ENCODE measurements at regions not wholly inside any gene's neighbourhood (a gene's known extent, or its start where the extent isn't known, plus 50 kb on each side); places are given as distances from the start of the nearest gene placed in this dataset.

DNA sequence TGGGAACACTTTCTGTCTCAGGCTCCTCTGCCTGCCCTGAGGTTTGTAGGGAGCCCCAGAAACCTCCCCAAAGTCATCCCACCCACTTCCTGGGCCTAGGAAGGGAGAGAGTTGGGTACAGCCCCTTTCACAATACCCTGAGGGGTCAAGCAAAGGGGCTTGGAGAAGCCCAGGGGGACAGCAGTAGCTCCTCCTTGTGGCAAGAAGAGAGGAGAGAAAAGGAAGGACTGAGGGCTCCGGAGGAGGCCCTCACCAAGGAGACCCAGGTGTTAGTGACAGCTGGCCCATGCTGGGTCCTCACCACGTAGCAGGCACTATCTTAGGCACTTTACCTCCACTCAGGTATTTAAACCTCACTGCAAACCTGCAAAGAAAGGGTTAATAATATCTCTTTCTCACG lies 112.8 kb downstream of the IRX5 start:
- H3K27ac Mint-ChIP-seq: no peak overlapping the region

DNA sequence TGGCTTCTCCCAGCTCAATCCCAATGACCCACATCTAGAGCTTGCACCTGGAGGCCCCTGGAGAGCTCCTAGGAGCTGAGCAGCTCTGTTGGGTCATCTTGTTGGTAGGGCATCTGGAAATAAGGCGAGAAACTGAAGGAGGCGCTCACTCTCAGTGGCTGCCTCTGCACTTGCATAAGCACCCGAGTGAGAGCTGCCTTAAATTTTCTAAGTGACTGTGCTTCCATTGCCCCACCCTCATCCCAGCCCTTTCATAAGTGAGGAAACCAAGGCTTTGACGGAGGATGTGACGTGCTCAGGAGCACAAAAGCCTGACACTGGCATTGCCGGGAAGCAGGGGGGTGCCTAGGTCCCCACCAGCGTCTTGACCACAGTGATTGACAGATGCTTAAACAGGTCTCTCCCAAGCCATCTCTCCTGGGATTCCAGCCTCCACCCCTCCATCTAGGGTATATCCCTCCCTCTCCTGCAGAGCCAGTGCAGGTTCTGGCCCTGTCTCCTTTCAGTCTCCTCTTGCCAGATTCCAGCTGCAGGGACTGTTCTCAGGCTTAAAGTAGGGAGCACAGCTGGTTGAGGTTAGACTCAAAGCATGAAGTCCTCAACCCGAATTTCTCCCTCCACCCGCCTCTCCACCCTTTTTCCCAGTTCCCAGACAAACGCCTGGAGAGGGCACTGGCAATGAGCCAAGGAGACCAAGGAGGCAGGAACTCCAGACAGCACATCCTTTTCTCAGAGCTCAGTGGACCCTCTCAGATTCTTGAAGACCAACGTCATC lies 113.7 kb downstream of the IRX5 start:
- Mint-ChIP-seq H3K9me3 (ENCODE audit: low read depth) (no peaks in the 10 kb centered on the region), H3K27ac (no peak overlapping the region), H3K4me3 (no peak overlapping the region), H3K36me3 (no peaks in the 10 kb centered on the region), H3K27me3 (peaks cover 2% of the 10 kb centered on the region), H3K4me1 (ENCODE audit: low read depth) (no peaks in the 10 kb centered on the region)

More for the DNA sequence above, 112.8 kb downstream of the IRX5 start:
- Mint-ChIP-seq H3K4me3 (no peak overlapping the region), H3K36me3 (no peaks in the 10 kb centered on the region), H3K27me3 (peaks cover 4% of the 10 kb centered on the region), H3K9me3 (ENCODE audit: low read depth) (no peaks in the 10 kb centered on the region), H3K4me1 (ENCODE audit: low read depth) (no peaks in the 10 kb centered on the region)

DNA sequence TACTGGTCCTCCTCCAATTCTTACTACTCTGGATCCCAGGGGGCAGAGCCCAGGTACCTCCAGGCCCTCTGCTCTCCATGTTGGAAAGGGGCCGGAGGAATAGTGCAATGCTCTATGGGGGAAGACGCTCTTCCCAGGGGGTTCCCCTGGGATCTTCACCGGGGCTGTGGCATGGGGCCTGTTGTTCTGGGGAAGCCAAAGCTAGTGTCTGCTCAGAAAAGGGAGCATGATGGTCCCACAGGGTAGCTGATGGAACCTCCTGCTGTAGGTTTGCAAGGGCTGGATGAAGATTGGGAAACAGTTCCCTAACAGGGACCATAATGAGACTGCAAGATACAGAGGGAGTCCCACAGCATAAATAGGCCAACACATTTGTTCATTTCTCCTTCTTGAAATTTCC lies 114.7 kb downstream of the IRX5 start:
- Mint-ChIP-seq H3K36me3 (no peaks in the 10 kb centered on the region), H3K4me1 (ENCODE audit: low read depth) (no peaks in the 10 kb centered on the region), H3K27ac (no peak overlapping the region), H3K9me3 (ENCODE audit: low read depth) (no peaks in the 10 kb centered on the region), H3K27me3 (peaks cover 2% of the 10 kb centered on the region), H3K4me3 (no peak overlapping the region)

DNA sequence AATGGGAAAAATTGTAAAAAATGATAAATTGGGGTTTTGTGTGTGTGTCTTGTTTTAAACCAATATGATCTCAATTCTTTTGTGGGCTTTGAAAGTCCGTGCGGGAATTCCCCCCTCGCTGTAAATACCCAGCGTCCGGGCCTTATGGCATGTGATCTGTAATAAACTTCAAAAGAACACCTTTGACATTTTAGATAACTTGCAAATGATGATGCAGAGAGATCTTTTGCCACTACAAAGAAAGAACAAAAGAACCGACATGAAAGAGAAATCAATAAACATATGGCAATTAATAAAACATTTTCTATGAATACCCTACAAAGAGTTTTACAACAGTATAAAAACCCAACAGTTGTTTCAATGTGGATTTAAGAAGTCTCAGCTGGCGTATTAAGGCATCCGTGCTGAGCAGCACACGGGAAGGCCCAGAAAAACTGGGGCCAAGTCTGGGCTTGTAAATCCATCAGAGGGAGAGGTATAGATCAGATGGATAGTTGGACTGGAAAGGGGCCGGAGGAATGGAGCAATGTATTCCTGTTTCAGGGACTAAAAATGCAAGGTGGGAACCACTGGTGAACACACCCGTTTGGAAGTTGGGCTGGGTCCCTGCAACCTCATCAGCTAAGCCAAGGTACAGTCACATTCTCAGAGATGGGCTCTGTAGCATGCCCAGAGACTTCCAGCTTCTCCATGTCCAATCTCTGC lies 115.2 kb downstream of the IRX5 start:
- H3K4me1 Mint-ChIP-seq (ENCODE audit: low read depth): no peaks in the 10 kb centered on the region
- no peaks in the 10 kb centered on the region for H3K9me3 Mint-ChIP-seq (ENCODE audit: low read depth)
- no peak overlapping the region for H3K4me3 Mint-ChIP-seq
- no peaks in the 10 kb centered on the region for H3K36me3 Mint-ChIP-seq
- H3K27me3 Mint-ChIP-seq: peaks cover 2% of the 10 kb centered on the region
- no peak overlapping the region for H3K27ac Mint-ChIP-seq

DNA sequence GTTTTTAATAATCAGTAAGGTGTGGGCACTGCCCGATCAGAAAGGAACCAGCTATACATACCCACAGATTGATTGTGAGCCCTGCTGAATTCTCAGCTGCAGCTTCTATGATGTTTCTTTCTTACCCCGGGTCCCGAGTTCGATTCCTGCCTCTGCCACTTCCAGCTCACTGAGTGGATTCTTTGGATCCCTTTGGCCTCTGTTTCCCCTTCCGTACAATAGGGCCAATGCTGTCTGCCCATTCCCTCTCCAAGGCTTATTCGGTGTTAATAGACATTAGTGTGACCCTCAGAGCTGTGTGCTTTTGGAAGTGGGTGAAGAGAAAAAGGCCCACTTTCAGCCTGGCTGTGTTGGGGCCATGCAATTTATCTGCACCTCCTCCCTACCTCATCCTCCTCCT lies 115.8 kb downstream of the IRX5 start:
- H3K36me3 Mint-ChIP-seq: no peaks in the 10 kb centered on the region
- H3K27ac Mint-ChIP-seq: no peak overlapping the region
- peaks cover 2% of the 10 kb centered on the region for H3K27me3 Mint-ChIP-seq
- H3K4me3 Mint-ChIP-seq: no peak overlapping the region
- H3K9me3 Mint-ChIP-seq (ENCODE audit: low read depth): no peaks in the 10 kb centered on the region
- H3K4me1 Mint-ChIP-seq (ENCODE audit: low read depth): no peaks in the 10 kb centered on the region

DNA sequence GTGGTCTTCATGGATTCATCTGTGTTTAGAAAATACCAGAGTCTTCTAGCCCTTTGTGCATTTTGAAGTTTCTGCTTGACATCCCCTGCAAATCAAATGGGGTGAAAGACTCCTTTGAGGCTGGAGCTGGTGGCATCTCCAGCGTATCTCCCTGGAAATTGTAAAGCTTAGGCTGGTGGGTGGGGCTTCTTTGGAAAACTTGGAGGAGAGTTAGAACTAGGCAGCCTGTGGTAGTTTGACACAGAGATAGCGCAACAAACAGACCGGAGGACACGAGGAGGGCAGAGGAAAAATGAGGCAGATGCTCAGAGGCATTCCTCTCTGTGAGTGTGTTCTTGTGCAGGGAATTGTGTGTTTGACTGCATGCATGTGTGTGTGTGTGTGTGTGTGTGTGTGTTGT lies 116.3 kb downstream of the IRX5 start:
- H3K36me3 Mint-ChIP-seq: no peaks in the 10 kb centered on the region
- H3K27ac Mint-ChIP-seq: no peak overlapping the region
- no peaks in the 10 kb centered on the region for H3K4me1 Mint-ChIP-seq (ENCODE audit: low read depth)
- H3K27me3 Mint-ChIP-seq: peaks cover 2% of the 10 kb centered on the region
- H3K4me3 Mint-ChIP-seq: no peak overlapping the region
- no peaks in the 10 kb centered on the region for H3K9me3 Mint-ChIP-seq (ENCODE audit: low read depth)

DNA sequence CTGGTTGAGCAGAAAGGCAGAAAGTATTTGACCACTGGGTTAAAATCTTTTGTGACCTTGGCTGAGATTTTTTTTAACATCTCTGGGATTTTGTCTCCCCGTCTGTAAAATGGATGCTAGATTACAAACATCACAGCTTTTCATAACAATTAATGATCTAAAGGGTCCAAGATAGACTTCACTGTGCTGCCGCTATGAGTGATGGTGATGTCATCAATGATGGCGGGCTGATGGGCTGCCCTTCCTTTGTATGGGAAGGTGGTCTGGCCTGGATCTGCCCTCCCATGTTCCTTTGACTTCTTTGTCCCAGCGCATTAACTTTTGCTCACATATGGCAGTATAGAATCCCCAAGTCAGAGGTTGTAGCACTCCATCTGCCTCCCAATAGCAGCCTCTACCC lies 116.7 kb downstream of the IRX5 start:
- no peaks in the 10 kb centered on the region for H3K36me3 Mint-ChIP-seq
- H3K9me3 Mint-ChIP-seq (ENCODE audit: low read depth): no peaks in the 10 kb centered on the region
- peaks cover 2% of the 10 kb centered on the region for H3K27me3 Mint-ChIP-seq
- H3K4me1 Mint-ChIP-seq (ENCODE audit: low read depth): no peaks in the 10 kb centered on the region
- no peak overlapping the region for H3K27ac Mint-ChIP-seq
- H3K4me3 Mint-ChIP-seq: no peak overlapping the region

DNA sequence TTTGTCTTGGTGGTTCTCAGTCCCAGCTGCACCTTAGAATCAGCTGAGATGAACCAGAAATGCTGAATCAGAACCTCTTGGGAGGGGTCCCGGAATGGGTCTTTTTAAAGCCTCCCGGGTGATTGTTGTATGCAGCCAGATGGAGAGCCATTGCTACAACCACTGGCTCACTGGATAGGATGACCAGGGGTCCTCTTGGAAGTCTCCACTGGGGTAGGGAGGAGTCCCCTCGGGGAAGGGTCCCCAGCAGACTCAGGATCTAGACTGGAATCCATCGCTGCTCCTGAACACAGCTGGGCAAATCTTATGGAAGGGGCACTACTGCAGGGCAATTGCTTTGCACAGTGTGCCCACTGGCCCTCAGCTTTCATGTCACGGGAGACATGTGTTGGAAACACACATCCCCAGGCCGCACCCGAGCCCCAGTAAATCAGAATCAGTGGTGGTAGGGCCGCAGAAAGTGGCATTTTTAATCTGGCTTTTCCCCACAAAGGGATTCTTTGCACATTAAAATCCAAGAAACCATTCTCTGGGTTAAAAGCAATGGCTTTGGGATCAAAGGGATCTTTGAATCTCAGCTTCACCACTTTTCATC lies 117.3 kb downstream of the IRX5 start:
- no peaks in the 10 kb centered on the region for H3K9me3 Mint-ChIP-seq (ENCODE audit: low read depth)
- H3K27ac Mint-ChIP-seq: no peak overlapping the region
- H3K36me3 Mint-ChIP-seq: no peaks in the 10 kb centered on the region
- no peak overlapping the region for H3K4me3 Mint-ChIP-seq
- peaks cover 2% of the 10 kb centered on the region for H3K27me3 Mint-ChIP-seq
- no peaks in the 10 kb centered on the region for H3K4me1 Mint-ChIP-seq (ENCODE audit: low read depth)

DNA sequence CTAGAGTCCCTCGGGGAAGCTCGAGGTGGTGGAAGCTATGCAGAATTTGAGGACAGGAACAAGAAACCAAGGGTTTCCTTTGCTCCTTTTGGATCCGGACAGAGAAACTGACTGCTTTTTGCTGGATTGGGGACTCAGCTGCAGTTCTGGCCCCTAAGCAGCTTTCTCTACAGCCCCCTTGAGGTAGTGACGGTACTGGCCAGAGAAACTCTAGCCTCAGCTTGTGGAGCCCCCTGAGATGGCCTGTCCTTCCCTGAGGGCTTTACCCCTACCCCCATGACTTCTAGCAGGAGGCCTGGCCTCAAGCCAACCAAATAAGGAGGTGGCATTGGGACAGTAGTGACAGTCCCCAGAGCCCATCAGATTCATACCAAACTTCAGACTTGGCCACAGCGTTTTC lies 118.1 kb downstream of the IRX5 start:
- peaks cover 2% of the 10 kb centered on the region for H3K27me3 Mint-ChIP-seq
- no peaks in the 10 kb centered on the region for H3K4me1 Mint-ChIP-seq (ENCODE audit: low read depth)
- H3K36me3 Mint-ChIP-seq: no peaks in the 10 kb centered on the region
- H3K9me3 Mint-ChIP-seq (ENCODE audit: low read depth): no peaks in the 10 kb centered on the region
- H3K4me3 Mint-ChIP-seq: no peak overlapping the region
- H3K27ac Mint-ChIP-seq: no peak overlapping the region

DNA sequence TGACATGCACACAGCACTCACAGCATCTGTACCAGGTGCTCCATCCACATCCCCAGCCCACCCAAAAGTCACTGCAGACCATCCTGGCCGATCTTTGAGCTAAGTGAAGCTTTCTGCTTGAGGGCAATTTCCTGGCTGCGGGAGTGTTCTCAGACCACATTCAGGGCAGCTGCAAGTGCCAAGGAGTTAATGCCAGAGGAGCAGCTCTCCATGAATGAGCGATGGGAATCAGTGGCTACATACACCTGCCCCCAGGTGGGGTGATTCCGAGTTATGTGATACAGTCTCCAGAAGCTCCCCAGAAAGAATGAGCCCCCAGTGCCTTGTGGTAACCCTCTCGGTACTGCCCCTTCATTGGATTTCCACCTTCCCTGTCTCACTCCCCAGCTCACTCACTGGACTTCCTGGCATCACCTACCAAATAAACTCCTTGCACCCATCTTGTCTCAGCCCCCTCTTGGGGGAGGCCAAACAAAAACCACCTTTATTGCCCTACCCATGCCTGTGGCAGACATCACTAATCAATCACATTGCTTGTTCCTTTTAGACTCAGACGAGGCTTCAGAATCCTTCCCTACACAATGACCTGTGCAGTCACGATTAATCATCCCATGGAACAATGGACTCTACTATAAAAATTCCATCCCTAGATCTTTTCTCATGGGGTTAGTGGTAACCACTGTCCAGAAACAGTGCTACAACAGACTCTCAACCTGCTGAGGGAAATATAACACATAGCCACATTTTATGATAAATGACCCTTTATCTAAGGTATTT lies 121.1 kb downstream of the IRX5 start:
- Mint-ChIP-seq H3K9me3 (ENCODE audit: low read depth) (no peaks in the 10 kb centered on the region), H3K36me3 (no peaks in the 10 kb centered on the region), H3K27ac (no peak overlapping the region), H3K27me3 (peaks cover 15% of the 10 kb centered on the region), H3K4me1 (ENCODE audit: low read depth) (peaks cover 4% of the 10 kb centered on the region), H3K4me3 (no peak overlapping the region)

DNA sequence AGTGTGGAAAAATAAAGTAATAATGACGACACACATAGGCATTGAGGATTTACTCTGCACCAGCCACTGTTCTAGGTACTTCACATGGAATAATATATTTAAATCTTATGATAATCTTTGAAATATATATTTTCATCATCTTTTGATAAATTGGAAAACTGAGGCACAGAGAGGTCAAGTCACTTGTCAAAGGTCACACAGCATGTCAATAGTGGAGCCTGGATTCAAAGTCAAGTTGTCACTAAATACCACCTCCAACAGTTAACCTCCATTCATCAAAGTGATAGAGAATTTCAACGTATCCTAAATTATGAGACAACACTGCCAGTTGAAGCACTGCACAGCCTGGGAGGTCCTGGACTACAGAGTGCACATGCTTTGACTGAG lies 121.7 kb downstream of the IRX5 start:
- Mint-ChIP-seq H3K9me3 (ENCODE audit: low read depth) (no peaks in the 10 kb centered on the region), H3K27ac (no peak overlapping the region), H3K4me1 (ENCODE audit: low read depth) (peaks cover 8% of the 10 kb centered on the region), H3K36me3 (no peaks in the 10 kb centered on the region), H3K27me3 (peaks cover 17% of the 10 kb centered on the region), H3K4me3 (no peak overlapping the region)

DNA sequence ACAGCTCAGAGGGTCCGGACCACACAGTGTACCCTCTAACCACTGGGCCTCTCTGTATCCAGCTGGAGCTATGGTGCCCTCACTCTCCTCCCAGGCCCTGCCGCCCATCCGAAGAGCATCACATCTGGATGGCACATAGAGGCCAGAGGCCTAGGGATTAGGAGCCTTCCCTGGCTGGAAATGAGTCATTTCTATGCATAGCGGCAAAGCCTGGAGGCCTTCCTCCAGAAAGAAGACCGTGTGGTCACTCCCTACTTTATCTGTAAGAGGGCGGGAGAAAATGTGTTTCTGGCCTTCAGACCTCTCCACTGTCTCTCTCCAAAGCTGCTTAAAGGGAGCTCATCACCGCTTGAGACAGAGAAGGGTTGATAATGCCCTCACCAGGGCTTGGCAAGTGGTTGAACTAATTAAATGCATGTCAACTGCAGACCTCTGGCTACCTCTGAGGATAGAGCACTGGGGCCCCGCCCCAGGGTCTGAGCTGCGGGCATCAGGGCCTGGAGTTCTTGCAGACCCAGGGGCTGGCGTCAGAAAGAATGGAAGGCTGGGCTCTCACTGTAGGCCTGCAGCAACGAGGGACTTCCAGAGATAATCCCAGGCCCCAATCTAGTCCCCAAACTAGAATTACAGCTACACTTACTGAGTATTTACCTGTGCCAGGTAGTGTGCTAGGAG lies 122.2 kb downstream of the IRX5 start:
- no peak overlapping the region for H3K27ac Mint-ChIP-seq
- H3K36me3 Mint-ChIP-seq: no peaks in the 10 kb centered on the region
- H3K27me3 Mint-ChIP-seq: peaks cover 18% of the 10 kb centered on the region
- H3K4me1 Mint-ChIP-seq (ENCODE audit: low read depth): peaks cover 9% of the 10 kb centered on the region
- H3K4me3 Mint-ChIP-seq: no peak overlapping the region
- H3K9me3 Mint-ChIP-seq (ENCODE audit: low read depth): no peaks in the 10 kb centered on the region

DNA sequence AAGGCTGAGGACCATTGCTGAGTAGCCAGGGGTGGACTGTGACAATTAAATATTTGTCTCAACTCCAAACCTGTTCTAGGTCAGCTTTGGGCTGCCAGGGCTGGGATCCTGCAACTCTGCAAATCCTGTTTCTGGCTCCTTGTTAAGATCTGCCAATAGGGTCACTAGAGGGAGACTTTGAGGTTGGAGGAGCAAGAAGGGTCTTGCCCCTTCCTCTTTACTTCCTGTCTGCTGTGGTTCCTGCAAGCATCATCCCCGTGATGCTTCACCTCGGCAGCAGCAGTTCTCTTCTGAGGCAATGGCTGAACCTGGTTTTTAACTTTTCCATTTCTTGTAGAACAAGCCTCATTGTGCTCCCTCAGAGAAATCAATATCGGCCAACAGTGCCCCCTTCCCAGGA lies 124.6 kb downstream of the IRX5 start:
- H3K27ac Mint-ChIP-seq: no peak overlapping the region
- H3K4me3 Mint-ChIP-seq: no peak overlapping the region
- H3K9me3 Mint-ChIP-seq (ENCODE audit: low read depth): no peaks in the 10 kb centered on the region
- H3K4me1 Mint-ChIP-seq (ENCODE audit: low read depth): peaks cover 9% of the 10 kb centered on the region
- no peaks in the 10 kb centered on the region for H3K36me3 Mint-ChIP-seq
- peaks cover 29% of the 10 kb centered on the region for H3K27me3 Mint-ChIP-seq

DNA sequence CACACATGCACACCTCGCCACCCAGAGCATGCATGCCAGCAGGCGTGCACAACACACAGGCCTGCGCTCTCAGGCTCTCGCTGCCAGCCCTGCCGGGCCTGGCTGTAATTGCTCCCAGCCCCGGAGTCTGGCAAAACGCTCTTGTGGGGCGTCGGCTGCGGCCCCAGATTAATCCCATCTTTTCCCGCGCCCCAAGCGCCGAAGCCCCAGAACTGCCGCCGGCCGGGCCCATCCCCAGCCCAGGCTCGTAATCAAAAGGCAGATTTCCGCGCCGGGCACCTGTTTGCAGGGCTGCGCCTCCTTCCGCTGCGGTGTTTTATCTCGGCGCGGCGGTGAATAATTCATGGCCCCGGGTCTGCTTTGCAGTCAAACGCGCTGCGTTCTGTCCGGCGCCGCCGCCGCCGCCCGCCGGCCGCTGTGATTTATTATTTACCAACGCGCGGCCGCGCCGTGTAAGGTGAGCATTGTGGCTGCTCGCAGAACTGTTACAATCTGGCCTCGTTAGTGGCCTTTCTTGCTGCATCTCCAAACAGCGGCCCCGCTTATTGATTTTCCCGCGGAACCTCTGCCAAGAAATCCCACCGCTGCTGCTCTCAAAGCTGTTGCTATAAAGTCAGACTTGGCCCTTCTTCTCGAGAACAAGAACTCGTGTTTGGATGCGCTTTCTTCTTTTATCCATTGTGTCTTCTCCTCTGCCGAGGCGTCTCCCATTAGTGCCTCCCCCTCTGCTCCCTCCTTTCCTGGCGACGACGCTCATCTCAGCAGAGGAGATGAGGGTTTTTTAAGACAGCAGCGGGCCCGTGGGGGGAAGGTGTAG lies 126.1 kb downstream of the IRX5 start:
- Mint-ChIP-seq H3K4me1 (ENCODE audit: low read depth) (peaks cover 9% of the 10 kb centered on the region), H3K9me3 (ENCODE audit: low read depth) (no peaks in the 10 kb centered on the region), H3K27ac (no peak overlapping the region), H3K36me3 (no peaks in the 10 kb centered on the region), H3K27me3 (peaks cover 30% of the 10 kb centered on the region), H3K4me3 (no peak overlapping the region)
